H1 (cell line): ENCODE measurements at regions not wholly inside any gene's neighbourhood (a gene's known extent, or its start where the extent isn't known, plus 50 kb on each side); places are given as distances from the start of the nearest gene placed in this dataset.
A peak's percentile ranks its signal among the peaks of the same experiment; 100 is the strongest.

Experiments
- CTCF ChIA-PET: fragments of 300-600 bp; sonication (Branson Sonifier 250); formaldehyde crosslinking; loops from one replicate; lab custom pipeline; 2021; ENCODE audit not compliant: partially characterized antibody; lab: Charles Lee
- POLR2A ChIA-PET: fragments of 300-600 bp; sonication (Branson Sonifier 250); formaldehyde crosslinking; loops from one replicate; lab custom pipeline; 2021; ENCODE audit warnings: inconsistent platforms; ENCODE audit not compliant: partially characterized antibody; lab: Charles Lee
- DNase-seq, 2 experiments: peaks; one replicate each; pipeline versions ENCODE4 v3.0.0 to v3.0.0-alpha.2; 2010 to 2022; ENCODE audit warnings: low spot score in 2 of 2, low read depth in 1 of 2, mixed read lengths in 1 of 2
- FAIRE-seq: peaks from 2 replicates; lab custom pipeline; 2011; peaks lifted over from hg19 to GRCh38; lab: Jason Lieb, UNC
- H2AFZ ChIP-seq: 2 replicates; pipeline ENCODE4 v1.8.1; 2012; ENCODE audit warnings: low read length, inconsistent platforms
- H2AK5ac ChIP-seq: 2 replicates; pipeline ENCODE4 v1.6.1; 2013; ENCODE audit warnings: low read depth, low read length
- H2BK120ac ChIP-seq: replicated peaks from 2 replicates; pipeline ENCODE3; 2013; ENCODE audit warnings: low read depth, low read length, inconsistent platforms
- H2BK12ac ChIP-seq: 2 replicates; pipeline ENCODE4 v1.6.1; 2013; ENCODE audit warnings: low read depth, low read length
- H2BK15ac ChIP-seq: 2 replicates; pipeline ENCODE4 v1.6.1; 2013; ENCODE audit warnings: low read length
- H2BK20ac ChIP-seq: 2 replicates; pipeline ENCODE4 v1.6.1; 2013; ENCODE audit warnings: low read length
- H2BK5ac ChIP-seq: 2 replicates; pipeline ENCODE4 v1.6.1; 2013; ENCODE audit warnings: low read depth, low read length
- H3K14ac ChIP-seq: 2 replicates; pipeline ENCODE4 v1.6.1; 2013; ENCODE audit warnings: inconsistent platforms; ENCODE audit not compliant: insufficient read length
- H3K18ac ChIP-seq: 2 replicates; pipeline ENCODE4 v1.6.1; 2013; ENCODE audit warnings: low read length; ENCODE audit errors: extremely low read depth
- H3K23ac ChIP-seq: 2 replicates; pipeline ENCODE4 v1.6.1; 2013; ENCODE audit warnings: inconsistent platforms; ENCODE audit not compliant: insufficient read length
- H3K23me2 ChIP-seq: 2 replicates; pipeline ENCODE4 v1.6.1; 2013; ENCODE audit warnings: low read depth, low read length
- H3K27ac ChIP-seq: 2 replicates; pipeline ENCODE4 v1.6.1; 2011; ENCODE audit warnings: low read depth, low read length, inconsistent platforms
- H3K27me3 ChIP-seq, 4 experiments: replicated peaks in 1 of 4; 1 replicate in 1 of 4; 2 replicates in 3 of 4; pipeline versions ENCODE4 v1.6.1 to v1.8.1; 2011 to 2013; ENCODE audit warnings: low read length in 3 of 4, mild to moderate bottlenecking in 3 of 4, inconsistent platforms in 2 of 4, mixed read lengths in 2 of 4, moderate library complexity in 1 of 4; ENCODE audit not compliant: control insufficient read depth in 3 of 4, insufficient read depth in 3 of 4; ENCODE audit errors: extremely low read depth in 1 of 4
- H3K36me3 ChIP-seq, 4 experiments: 2 replicates each; pipeline versions ENCODE4 v1.6.1 to v1.8.1; 2011 to 2013; ENCODE audit warnings: mild to moderate bottlenecking in 4 of 4, low read length in 3 of 4, moderate library complexity in 2 of 4, control low read depth in 1 of 4, inconsistent platforms in 1 of 4; ENCODE audit not compliant: insufficient read depth in 4 of 4, control insufficient read depth in 2 of 4
- H3K4ac ChIP-seq: replicated peaks from 2 replicates; pipeline ENCODE3; 2013; ENCODE audit warnings: low read length, low read depth, mixed read lengths, inconsistent platforms; ENCODE audit not compliant: insufficient read length
- H3K4me1 ChIP-seq, 4 experiments: replicated peaks in 1 of 4; 1 replicate in 1 of 4; 2 replicates in 3 of 4; pipeline versions ENCODE4 v1.6.1 to v1.8.1; 2011 to 2013; ENCODE audit warnings: low read length in 3 of 4, inconsistent platforms in 2 of 4, mixed read lengths in 1 of 4; ENCODE audit not compliant: insufficient read depth in 4 of 4, control insufficient read depth in 3 of 4
- H3K4me2 ChIP-seq, 2 experiments: 2 replicates each; pipeline versions ENCODE4 v1.6.1 to v1.8.1; 2011 to 2013; ENCODE audit warnings: low read depth in 2 of 2, low read length in 2 of 2, control low read depth in 1 of 2, inconsistent platforms in 1 of 2, mild to moderate bottlenecking in 1 of 2; ENCODE audit not compliant: insufficient read depth in 1 of 2
- H3K4me3 ChIP-seq, 4 experiments: fragments of 200-600, 300-600 bp in 1 of 4; sonication (generic), shearing (Covaris generic), sonication (Bioruptor Twin) in 1 of 4; 2 replicates each; pipeline versions ENCODE4 v1.5.1 to v1.8.1; 2011 to 2016; ENCODE audit warnings: low read length in 4 of 4, low read depth in 3 of 4, control low read depth in 2 of 4, inconsistent platforms in 2 of 4, mild to moderate bottlenecking in 2 of 4, mixed read lengths in 1 of 4, moderate library complexity in 1 of 4; ENCODE audit not compliant: insufficient read depth in 2 of 4; ENCODE audit errors: extremely low read depth in 1 of 4
- H3K56ac ChIP-seq: replicated peaks from 2 replicates; pipeline ENCODE3; 2013; ENCODE audit warnings: low read depth, mild to moderate bottlenecking, mixed read lengths, low read length, inconsistent platforms; ENCODE audit not compliant: insufficient read length
- H3K79me1 ChIP-seq: 2 replicates; pipeline ENCODE4 v1.6.1; 2013; ENCODE audit warnings: low read depth, low read length, control low read depth
- H3K79me2 ChIP-seq, 2 experiments: 2 replicates each; pipeline versions ENCODE4 v1.6.1 to v1.8.1; 2012 to 2013; ENCODE audit warnings: low read length in 2 of 2, mild to moderate bottlenecking in 2 of 2, inconsistent platforms in 1 of 2; ENCODE audit not compliant: insufficient read depth in 2 of 2, control insufficient read depth in 1 of 2
- H3K9ac ChIP-seq, 4 experiments: replicated peaks in 1 of 4; 1 replicate in 1 of 4; 2 replicates in 3 of 4; pipeline versions ENCODE4 v1.6.1 to v1.8.1; 2011 to 2013; ENCODE audit warnings: low read depth in 3 of 4, low read length in 3 of 4, control low read depth in 2 of 4, mild to moderate bottlenecking in 2 of 4, moderate library complexity in 2 of 4, inconsistent platforms in 1 of 4; ENCODE audit errors: extremely low read depth in 1 of 4
- H3K9me3 ChIP-seq, 2 experiments: 2 replicates each; pipeline versions ENCODE4 v1.6.1 to v1.8.1; 2012 to 2013; ENCODE audit warnings: mild to moderate bottlenecking in 2 of 2, moderate library complexity in 2 of 2, control low read depth in 1 of 2, inconsistent platforms in 1 of 2, low read depth in 1 of 2, low read length in 1 of 2, mixed read lengths in 1 of 2; ENCODE audit not compliant: insufficient read depth in 2 of 2
- H4K20me1 ChIP-seq, 2 experiments: replicated peaks in 1 of 2; 2 replicates each; pipeline versions ENCODE3 to v1.8.1; 2011 to 2013; ENCODE audit warnings: inconsistent platforms in 2 of 2, low read length in 2 of 2, mild to moderate bottlenecking in 1 of 2; ENCODE audit not compliant: insufficient read depth in 2 of 2, control insufficient read depth in 1 of 2
- H4K5ac ChIP-seq: 2 replicates; pipeline ENCODE4 v1.6.1; 2013; ENCODE audit warnings: low read length, low read depth, mixed read lengths, inconsistent platforms; ENCODE audit not compliant: insufficient read length
- H4K8ac ChIP-seq: 2 replicates; pipeline ENCODE4 v1.8.0; 2013; ENCODE audit warnings: mild to moderate bottlenecking, moderate library complexity, low read length, inconsistent platforms; ENCODE audit not compliant: insufficient read depth; ENCODE audit errors: extremely low read depth
- H4K91ac ChIP-seq: replicated peaks from 2 replicates; pipeline ENCODE3; 2013; ENCODE audit warnings: low read length, mixed read lengths, inconsistent platforms; ENCODE audit not compliant: insufficient read length
- ATF2 ChIP-seq: IDR thresholded peaks from 2 replicates; pipeline ENCODE4 v1.6.1; 2012; ENCODE audit warnings: low read length, inconsistent platforms
- EP300 ChIP-seq, 2 experiments: IDR thresholded peaks; 1 replicate in 1 of 2; 2 replicates in 1 of 2; pipeline ENCODE4 v1.6.1; 2011 to 2012; ENCODE audit warnings: low read depth in 2 of 2, low read length in 2 of 2, mild to moderate bottlenecking in 2 of 2, borderline replicate concordance in 1 of 2, inconsistent platforms in 1 of 2, moderate library complexity in 1 of 2
- KDM4A ChIP-seq: IDR thresholded peaks from one replicate; pipeline ENCODE4 v1.7.1; 2012; ENCODE audit warnings: low read depth, mild to moderate bottlenecking, moderate library complexity, low read length, inconsistent platforms; ENCODE audit not compliant: severe bottlenecking
- NRF1 ChIP-seq: IDR thresholded peaks from 2 replicates; pipeline ENCODE4 v1.6.1; 2011; ENCODE audit warnings: mild to moderate bottlenecking, low read depth, low read length, improper control_type of control experiment
- PHF8 ChIP-seq: fragments of 200-600 bp; sonication (generic); conservative IDR thresholded peaks from 2 replicates; pipeline ENCODE4 v1.7.1; 2012; ENCODE audit warnings: low read depth, mild to moderate bottlenecking, inconsistent platforms, low read length, moderate library complexity
- POLR2AphosphoS5 ChIP-seq: IDR thresholded peaks from 2 replicates; pipeline ENCODE4 v1.6.1; 2011; ENCODE audit warnings: low read depth, low read length
- RFX5 ChIP-seq: IDR thresholded peaks from 2 replicates; pipeline ENCODE4 v1.6.1; 2011; ENCODE audit warnings: low read depth, low read length, improper control_type of control experiment, borderline replicate concordance
- RNF2 ChIP-seq: fragments of 200-900, 300-1000 bp; sonication (generic); IDR thresholded peaks from 2 replicates; pipeline ENCODE4 v1.7.1; 2016; ENCODE audit warnings: borderline replicate concordance, low read depth, mild to moderate bottlenecking, antibody characterized with exemption, low read length; ENCODE audit not compliant: poor library complexity, severe bottlenecking; ENCODE audit errors: missing control alignments
- SAP30 ChIP-seq: fragments of 300-600 bp; sonication (generic); IDR thresholded peaks from 2 replicates; pipeline ENCODE4 v1.7.1; 2012; ENCODE audit warnings: low read length, moderate library complexity, mild to moderate bottlenecking, inconsistent platforms; ENCODE audit not compliant: insufficient read depth, insufficient replicate concordance
- SIX5 ChIP-seq: IDR thresholded peaks from 2 replicates; pipeline ENCODE4 v1.6.1; 2011; ENCODE audit warnings: mild to moderate bottlenecking, low read depth, low read length
- SP2 ChIP-seq: IDR thresholded peaks from 2 replicates; pipeline ENCODE4 v1.6.1; 2012; ENCODE audit warnings: mild to moderate bottlenecking, low read length, inconsistent platforms
- SUZ12 ChIP-seq: fragments of 200-600 bp; sonication (generic); IDR thresholded peaks from 2 replicates; pipeline ENCODE4 v1.6.1; 2012; ENCODE audit warnings: mild to moderate bottlenecking, inconsistent platforms, low read length, moderate library complexity, mixed read lengths
- TBP ChIP-seq: IDR thresholded peaks from 2 replicates; pipeline ENCODE4 v1.6.1; 2011; ENCODE audit warnings: low read depth, low read length, improper control_type of control experiment
- WGBS, 2 experiments: shearing (Covaris generic) in 1 of 2; methylation state at CpG; one replicate each; pipeline versions ENCODE4 v1.1.6 to v1.1.7; 2013 to 2015; ENCODE audit warnings: low lambda C conversion rate in 2 of 2, mixed read lengths in 2 of 2, inconsistent platforms in 1 of 2, low coverage in 1 of 2, missing lambda C conversion rate in 1 of 2; ENCODE audit not compliant: insufficient replicate concordance in 2 of 2, insufficient coverage in 1 of 2, insufficient read length in 1 of 2; ENCODE audit errors: extremely low coverage in 1 of 2, missing lambda C conversion rate in 1 of 2; 5-methylcytosine and 5-hydroxymethylcytosine counted together

- ChIA-PET POLR2A (no interaction called here), CTCF (no interaction called here)
- Histone ChIP-seq H2AFZ (peak overlapping the region; percentile 70; the same call in 1 of the 2 replicates), H2BK15ac (no peak overlapping the region), H3K56ac (no peak overlapping the region), H3K4me2 (no peak overlapping the region), H3K27ac (no peak overlapping the region), H3K14ac (no peak overlapping the region), H4K5ac (no peak overlapping the region), H4K8ac (no peak overlapping the region), H3K27me3 (no peaks in the 10 kb centered on the region), H4K91ac (no peak overlapping the region), H4K20me1 (no peaks in the 10 kb centered on the region), H3K23me2 (no peaks in the 10 kb centered on the region), H3K18ac (no peak overlapping the region), H2BK20ac (no peak overlapping the region), H3K9ac (no peak overlapping the region), H3K9me3 (no peaks in the 10 kb centered on the region), H3K4ac (no peak overlapping the region), H3K4me3 (no peak overlapping the region), H3K23ac (no peak overlapping the region), H2BK12ac (no peak overlapping the region), H3K79me2 (no peaks in the 10 kb centered on the region), H3K36me3 (no peaks in the 10 kb centered on the region), H2BK120ac (no peak overlapping the region), H2BK5ac (no peak overlapping the region), H3K4me1 (no peaks in the 10 kb centered on the region), H2AK5ac (no peak overlapping the region), H3K79me1 (no peaks in the 10 kb centered on the region)
- DNase-seq: no peak
- FAIRE-seq: no peak
- 97% methylated on average over 1 of the region's 1 CpG; no CpG with 5 or more reads in 1 of the 2 experiments for WGBS, 2 experiments
- TF ChIP-seq RFX5: no peak
- no peak for TF ChIP-seq EP300 (IDR thresholded peaks at IDR 0.05; ENCODE audit: borderline replicate concordance in 1 of 2, low read depth in 2 of 2, low read length in 2 of 2)
- no peak for TF ChIP-seq NRF1
- no peak for TF ChIP-seq ATF2
- no peak for TF ChIP-seq POLR2AphosphoS5
- no peak for TF ChIP-seq RNF2
- TF ChIP-seq SIX5: no peak
- TF ChIP-seq SUZ12: no peak
- no peak for TF ChIP-seq TBP
- TF ChIP-seq SP2: no peak
- TF ChIP-seq SAP30: no peak
- TF ChIP-seq PHF8: no peak
- TF ChIP-seq KDM4A: no peak
These were observed 608.8 kb upstream of the EPHA5 start for GRCh38 chr4:66279084-66279483.
